Smooth muscle cell (in vitro differentiated cells): ENCODE measurements at regions not wholly inside any gene's neighbourhood (a gene's known extent, or its start where the extent isn't known, plus 50 kb on each side); places are given as distances from the start of the nearest gene placed in this dataset.
"Not testable (repeated sequence)": the region's sequence is repeated elsewhere in the genome, so short reads cannot be mapped to it uniquely, and the experiment has no call there.

ENCODE experiments used
- DNase-seq: peaks from one replicate; lab custom pipeline; 2025; ENCODE audit not compliant: unreplicated experiment; lab: John Stamatoyannopoulos, UW
- H2AFZ ChIP-seq: fragments of 200-600 bp; sonication (generic); 2 replicates; pipeline ENCODE4 v1.6.0; 2016; ENCODE audit warnings: antibody characterized with exemption, low read depth, mild to moderate bottlenecking
- H3F3A ChIP-seq: fragments of 200-600 bp; sonication (generic); 2 replicates; pipeline ENCODE4 v1.6.0; 2017; ENCODE audit warnings: antibody characterized with exemption, low read depth
- H3K27ac ChIP-seq: fragments of 200-600 bp; sonication (generic); 2 replicates; pipeline ENCODE4 v1.5.1; 2016; ENCODE audit warnings: low read depth, mild to moderate bottlenecking
- H3K27me3 ChIP-seq: fragments of 200-600 bp; sonication (generic); 2 replicates; pipeline ENCODE4 v1.6.1; 2016; ENCODE audit warnings: low read depth, mild to moderate bottlenecking
- H3K36me3 ChIP-seq: fragments of 200-600 bp; sonication (generic); 2 replicates; pipeline ENCODE4 v1.5.1; 2016; ENCODE audit warnings: low read depth
- H3K4me1 ChIP-seq: fragments of 200-600 bp; sonication (generic); 2 replicates; pipeline ENCODE4 v1.5.1; 2016; ENCODE audit warnings: low read depth
- H3K4me2 ChIP-seq: fragments of 200-600 bp; sonication (generic); 2 replicates; pipeline ENCODE4 v1.6.0; 2016; ENCODE audit warnings: mild to moderate bottlenecking
- H3K4me3 ChIP-seq: fragments of 200-600 bp; sonication (generic); 2 replicates; pipeline ENCODE4 v1.5.1; 2016; ENCODE audit warnings: mild to moderate bottlenecking
- H3K79me2 ChIP-seq: fragments of 200-600 bp; sonication (generic); 2 replicates; pipeline ENCODE4 v1.6.0; 2016; ENCODE audit warnings: low read depth, mild to moderate bottlenecking
- H3K9ac ChIP-seq: fragments of 200-600 bp; sonication (generic); 2 replicates; pipeline ENCODE4 v1.6.0; 2016; ENCODE audit warnings: low read depth
- H3K9me3 ChIP-seq: fragments of 200-600 bp; sonication (generic); replicated peaks from 2 replicates; pipeline ENCODE4 v1.5.1; 2016; ENCODE audit warnings: low read depth
- H4K20me1 ChIP-seq: fragments of 200-600 bp; sonication (generic); 2 replicates; pipeline ENCODE4 v1.6.0; 2016; ENCODE audit warnings: low read depth
- WGBS: methylation state at CpG from one replicate; pipeline ENCODE4 v1.1.7; 2016; ENCODE audit warnings: low lambda C conversion rate; 5-methylcytosine and 5-hydroxymethylcytosine counted together
- TF ChIP-seq, protein P1 (sequence below): fragments of 200-600 bp; sonication (generic); IDR thresholded peaks from 2 replicates; pipeline ENCODE4 v1.5.1; 2017; ENCODE audit warnings: borderline replicate concordance, mild to moderate bottlenecking, antibody characterized with exemption; ENCODE audit not compliant: insufficient read depth, poor library complexity, severe bottlenecking

DNA sequence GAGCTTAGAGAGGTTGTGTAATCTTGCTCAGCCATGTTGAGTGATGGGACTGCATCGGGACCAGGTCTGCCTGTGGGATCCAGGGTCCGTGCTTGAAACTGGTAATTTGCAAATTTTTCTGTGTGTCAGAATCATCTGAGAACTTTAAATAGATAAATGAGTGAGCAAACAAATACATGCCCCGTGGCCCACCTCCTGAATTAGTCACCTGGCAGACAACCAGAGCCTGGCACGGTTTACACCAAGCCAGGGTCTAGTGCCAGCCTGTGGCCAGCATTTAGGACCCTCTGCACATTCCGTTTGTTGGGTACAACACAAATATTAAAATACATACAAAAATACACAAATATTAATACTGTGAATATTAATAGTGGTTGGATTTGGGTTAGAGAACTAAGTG is 90.6 kb upstream of the STOX2 start:
- 88% methylated on average over 5 of the region's 5 CpGs for WGBS
- no peak for DNase-seq
- Histone ChIP-seq H3F3A (no peaks in the 10 kb centered on the region), H3K9me3 (no peaks in the 10 kb centered on the region), H3K36me3 (no peaks in the 10 kb centered on the region), H3K27me3 (no peaks in the 10 kb centered on the region), H3K79me2 (no peaks in the 10 kb centered on the region), H4K20me1 (no peaks in the 10 kb centered on the region), H3K9ac (no peak overlapping the region), H3K4me3 (no peak overlapping the region), H3K4me2 (no peak overlapping the region), H3K4me1 (no peaks in the 10 kb centered on the region), H2AFZ (no peak overlapping the region), H3K27ac (no peak overlapping the region)
- TF ChIP-seq, protein P1, sequence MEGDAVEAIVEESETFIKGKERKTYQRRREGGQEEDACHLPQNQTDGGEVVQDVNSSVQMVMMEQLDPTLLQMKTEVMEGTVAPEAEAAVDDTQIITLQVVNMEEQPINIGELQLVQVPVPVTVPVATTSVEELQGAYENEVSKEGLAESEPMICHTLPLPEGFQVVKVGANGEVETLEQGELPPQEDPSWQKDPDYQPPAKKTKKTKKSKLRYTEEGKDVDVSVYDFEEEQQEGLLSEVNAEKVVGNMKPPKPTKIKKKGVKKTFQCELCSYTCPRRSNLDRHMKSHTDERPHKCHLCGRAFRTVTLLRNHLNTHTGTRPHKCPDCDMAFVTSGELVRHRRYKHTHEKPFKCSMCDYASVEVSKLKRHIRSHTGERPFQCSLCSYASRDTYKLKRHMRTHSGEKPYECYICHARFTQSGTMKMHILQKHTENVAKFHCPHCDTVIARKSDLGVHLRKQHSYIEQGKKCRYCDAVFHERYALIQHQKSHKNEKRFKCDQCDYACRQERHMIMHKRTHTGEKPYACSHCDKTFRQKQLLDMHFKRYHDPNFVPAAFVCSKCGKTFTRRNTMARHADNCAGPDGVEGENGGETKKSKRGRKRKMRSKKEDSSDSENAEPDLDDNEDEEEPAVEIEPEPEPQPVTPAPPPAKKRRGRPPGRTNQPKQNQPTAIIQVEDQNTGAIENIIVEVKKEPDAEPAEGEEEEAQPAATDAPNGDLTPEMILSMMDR: no peak

DNA sequence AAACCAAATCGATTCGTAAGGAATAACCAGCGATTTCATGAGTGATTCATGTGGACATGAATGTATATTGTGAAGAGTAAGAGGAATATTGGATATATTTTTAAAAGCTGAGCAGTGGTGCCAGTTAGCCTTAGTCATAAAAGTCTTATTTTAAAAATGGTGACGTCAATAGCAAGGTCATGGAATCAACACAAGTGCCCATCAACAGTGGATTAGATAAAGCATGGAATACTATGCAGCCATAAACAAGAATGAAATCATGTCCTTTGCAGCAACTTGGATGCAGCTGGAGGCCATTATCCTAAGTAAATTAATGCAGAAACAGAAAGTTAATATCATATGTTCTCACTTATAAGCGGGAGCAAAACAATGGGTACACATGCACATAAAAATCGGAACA is 89.0 kb upstream of the STOX2 start:
- DNase-seq: no peak
- no peak overlapping the region for H3K4me3 ChIP-seq
- no peak overlapping the region for H3K27ac ChIP-seq
- over 99% methylated on average over 6 of the region's 6 CpGs for WGBS
- H3K36me3 ChIP-seq: no peaks in the 10 kb centered on the region
- no peaks in the 10 kb centered on the region for H3K4me1 ChIP-seq
- no peaks in the 10 kb centered on the region for H3K9me3 ChIP-seq
- H3K4me2 ChIP-seq: no peak overlapping the region
- no peaks in the 10 kb centered on the region for H3F3A ChIP-seq
- no peak overlapping the region for H3K9ac ChIP-seq
- H3K79me2 ChIP-seq: no peaks in the 10 kb centered on the region
- H4K20me1 ChIP-seq: no peaks in the 10 kb centered on the region
- TF ChIP-seq, protein P1: no peak
- H2AFZ ChIP-seq: no peak overlapping the region
- no peaks in the 10 kb centered on the region for H3K27me3 ChIP-seq

DNA sequence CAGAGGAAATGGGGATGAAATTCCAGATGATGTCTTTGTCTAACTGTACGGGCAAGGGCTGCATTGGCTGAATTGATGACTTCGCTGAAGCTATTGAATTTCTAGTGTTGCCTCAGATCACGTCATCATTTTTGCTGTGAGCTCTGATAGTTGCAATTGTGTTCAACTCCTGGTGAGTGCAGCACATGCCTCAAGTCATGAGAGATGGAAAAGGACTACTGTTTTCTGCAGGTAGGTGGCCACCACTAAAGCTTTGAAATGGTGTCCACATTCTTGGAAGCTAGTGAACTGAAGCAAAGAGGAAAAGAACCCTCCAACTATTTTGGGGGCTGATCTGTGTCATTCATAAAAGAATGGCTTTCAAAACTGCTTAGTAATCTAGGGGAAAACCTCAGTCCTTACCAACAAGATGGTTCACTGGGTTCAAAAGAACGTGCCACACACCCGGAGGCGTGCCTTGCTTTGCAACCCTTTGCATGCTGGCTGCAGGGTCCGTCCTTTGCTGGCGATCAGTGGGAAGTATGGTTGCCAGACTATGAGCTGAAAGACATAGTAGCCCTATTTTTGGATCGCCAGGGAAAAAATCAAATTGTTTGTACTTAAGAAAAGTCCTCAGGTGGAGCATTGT is 88.1 kb upstream of the STOX2 start:
- no peak for DNase-seq
- H3K27ac ChIP-seq: no peak overlapping the region
- 94% methylated on average over 9 of the region's 9 CpGs for WGBS
- no peaks in the 10 kb centered on the region for H3F3A ChIP-seq
- TF ChIP-seq, protein P1: no peak
- no peaks in the 10 kb centered on the region for H3K27me3 ChIP-seq
- no peaks in the 10 kb centered on the region for H3K79me2 ChIP-seq
- H3K9ac ChIP-seq: no peak overlapping the region
- no peaks in the 10 kb centered on the region for H3K36me3 ChIP-seq
- no peaks in the 10 kb centered on the region for H4K20me1 ChIP-seq
- no peak overlapping the region for H2AFZ ChIP-seq
- no peak overlapping the region for H3K4me3 ChIP-seq
- no peaks in the 10 kb centered on the region for H3K9me3 ChIP-seq
- no peak overlapping the region for H3K4me2 ChIP-seq
- no peaks in the 10 kb centered on the region for H3K4me1 ChIP-seq

DNA sequence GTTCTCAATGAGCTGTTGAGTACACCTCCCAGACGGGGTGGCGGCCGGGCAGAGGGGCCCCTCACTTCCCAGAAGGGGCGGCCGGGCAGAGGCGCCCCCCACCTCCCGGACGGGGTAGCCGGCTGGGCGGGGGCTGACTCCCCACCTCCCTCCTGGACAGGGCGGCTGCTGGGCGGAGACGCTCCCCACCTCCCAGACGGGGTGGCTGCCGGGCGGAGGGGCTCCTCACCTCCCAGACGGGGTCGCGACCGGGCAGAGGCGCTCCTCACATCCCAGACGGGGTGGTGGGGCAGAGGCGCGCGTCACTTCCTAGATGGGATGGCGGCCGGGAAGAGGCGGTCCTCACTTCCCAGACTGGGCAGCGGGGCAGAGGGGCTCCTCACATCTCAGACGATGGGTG is 86.5 kb upstream of the STOX2 start:
- not testable (repeated sequence) for DNase-seq, H3K79me2 ChIP-seq, H3K4me1 ChIP-seq, H3K27me3 ChIP-seq, H3K4me3 ChIP-seq, H4K20me1 ChIP-seq, H3K27ac ChIP-seq, H3K9me3 ChIP-seq, H3K9ac ChIP-seq, H3K36me3 ChIP-seq, H2AFZ ChIP-seq, H3F3A ChIP-seq, H3K4me2 ChIP-seq
- 96% methylated on average over 30 of the region's 30 CpGs for WGBS
